Type B pancreatic cell (in vitro differentiated cells): ENCODE measurements at regions not wholly inside any gene's neighbourhood (a gene's known extent, or its start where the extent isn't known, plus 50 kb on each side); places are given as distances from the start of the nearest gene placed in this dataset.

ENCODE experiments used
- DNase-seq: peaks from one replicate; pipeline ENCODE4 v3.0.0; 2021; ENCODE audit warnings: mixed read lengths; ENCODE audit not compliant: unreplicated experiment; ENCODE audit errors: extremely low spot score
- H3K27ac Mint-ChIP-seq: 2 replicates; pipeline ENCODE4 v1.8.0; 2021; ENCODE audit warnings: mild to moderate bottlenecking, mixed read lengths
- H3K27me3 Mint-ChIP-seq: 2 replicates; pipeline ENCODE4 v1.8.0; 2021; ENCODE audit warnings: mixed read lengths
- H3K36me3 Mint-ChIP-seq: 2 replicates; pipeline ENCODE4 v1.8.0; 2021; ENCODE audit warnings: mixed read lengths
- H3K4me1 Mint-ChIP-seq: one replicate; pipeline ENCODE4 v1.8.0; 2021; ENCODE audit warnings: mixed read lengths; ENCODE audit not compliant: unreplicated experiment
- H3K4me3 Mint-ChIP-seq: 2 replicates; pipeline ENCODE4 v1.8.0; 2021; ENCODE audit warnings: mild to moderate bottlenecking, mixed read lengths
- H3K9me3 Mint-ChIP-seq: 2 replicates; pipeline ENCODE4 v1.8.0; 2021; ENCODE audit warnings: mixed read lengths
- TF ChIP-seq, protein P1 (sequence below): fragments of 200-600 bp; sonication (generic); conservative IDR thresholded peaks from 2 replicates; pipeline ENCODE4 v1.5.0; 2021; ENCODE audit warnings: antibody characterized with exemption, mild to moderate bottlenecking

DNA sequence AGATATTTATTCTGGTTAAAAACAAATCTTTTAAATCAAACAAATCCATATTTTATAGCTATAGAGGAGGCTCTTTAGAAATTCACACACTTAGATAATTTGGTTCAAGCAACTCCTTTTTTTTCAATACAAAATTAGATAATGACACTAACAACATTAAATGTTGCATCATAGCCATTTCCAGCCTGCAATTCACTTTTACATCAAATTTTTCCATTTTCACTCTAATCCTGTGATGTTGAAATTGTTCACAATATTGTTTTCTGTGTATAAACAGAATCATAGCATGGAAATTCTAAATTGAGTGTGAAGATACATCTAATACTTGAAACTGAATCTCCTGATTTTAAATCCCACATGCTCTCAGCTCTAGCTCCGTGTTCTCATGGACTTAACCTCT, 482.6 kb downstream of the INHBA start:
- Mint-ChIP-seq H3K4me1 (no peaks in the 10 kb centered on the region), H3K36me3 (no peaks in the 10 kb centered on the region), H3K27me3 (no peaks in the 10 kb centered on the region), H3K9me3 (peaks cover 11% of the 10 kb centered on the region), H3K27ac (no peak overlapping the region), H3K4me3 (no peak overlapping the region)
- TF ChIP-seq, protein P1, sequence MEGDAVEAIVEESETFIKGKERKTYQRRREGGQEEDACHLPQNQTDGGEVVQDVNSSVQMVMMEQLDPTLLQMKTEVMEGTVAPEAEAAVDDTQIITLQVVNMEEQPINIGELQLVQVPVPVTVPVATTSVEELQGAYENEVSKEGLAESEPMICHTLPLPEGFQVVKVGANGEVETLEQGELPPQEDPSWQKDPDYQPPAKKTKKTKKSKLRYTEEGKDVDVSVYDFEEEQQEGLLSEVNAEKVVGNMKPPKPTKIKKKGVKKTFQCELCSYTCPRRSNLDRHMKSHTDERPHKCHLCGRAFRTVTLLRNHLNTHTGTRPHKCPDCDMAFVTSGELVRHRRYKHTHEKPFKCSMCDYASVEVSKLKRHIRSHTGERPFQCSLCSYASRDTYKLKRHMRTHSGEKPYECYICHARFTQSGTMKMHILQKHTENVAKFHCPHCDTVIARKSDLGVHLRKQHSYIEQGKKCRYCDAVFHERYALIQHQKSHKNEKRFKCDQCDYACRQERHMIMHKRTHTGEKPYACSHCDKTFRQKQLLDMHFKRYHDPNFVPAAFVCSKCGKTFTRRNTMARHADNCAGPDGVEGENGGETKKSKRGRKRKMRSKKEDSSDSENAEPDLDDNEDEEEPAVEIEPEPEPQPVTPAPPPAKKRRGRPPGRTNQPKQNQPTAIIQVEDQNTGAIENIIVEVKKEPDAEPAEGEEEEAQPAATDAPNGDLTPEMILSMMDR, result no peak
- DNase-seq, result no peak

DNA sequence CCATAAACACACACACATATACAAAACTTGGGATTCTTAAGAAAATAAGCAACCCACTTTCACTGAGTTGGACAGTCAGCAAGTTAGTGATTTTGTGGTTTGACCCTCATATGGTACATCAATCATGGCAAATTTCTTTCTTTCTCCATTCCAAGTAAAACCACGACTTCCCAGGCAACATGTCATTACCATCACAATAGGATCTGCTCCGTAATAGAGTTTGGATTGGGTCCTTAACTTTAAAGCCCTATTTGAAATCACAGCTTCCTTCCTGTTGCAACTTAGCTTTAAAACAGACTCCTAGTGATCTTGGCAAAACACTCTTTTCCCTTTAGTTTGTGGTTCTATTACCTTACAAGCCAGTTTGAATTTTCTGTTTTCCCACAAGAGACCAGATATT, 483.6 kb downstream of the INHBA start:
- TF ChIP-seq, protein P1, result no peak
- Mint-ChIP-seq H3K36me3 (no peaks in the 10 kb centered on the region), H3K9me3 (peaks cover 11% of the 10 kb centered on the region), H3K4me3 (no peak overlapping the region), H3K4me1 (no peaks in the 10 kb centered on the region), H3K27ac (no peak overlapping the region), H3K27me3 (no peaks in the 10 kb centered on the region)
- DNase-seq, result no peak

DNA sequence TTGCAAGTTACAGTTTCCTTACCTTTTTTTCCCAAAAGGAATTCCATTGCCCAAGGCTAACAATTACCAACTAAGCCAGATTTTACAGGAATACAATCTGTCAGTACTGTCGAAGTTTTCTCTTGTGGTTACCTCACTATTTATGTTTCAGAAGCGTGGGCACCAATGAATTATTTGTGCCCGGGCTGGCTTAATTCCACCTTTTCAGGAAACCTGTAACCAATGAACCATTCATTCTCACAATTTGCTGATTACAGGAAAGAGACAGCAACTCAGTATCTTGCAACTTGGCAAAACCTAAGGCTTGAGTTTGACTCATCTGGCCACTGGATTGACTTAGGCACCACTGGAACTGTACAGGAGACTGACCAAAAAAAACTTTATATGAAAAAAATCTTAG, 485.6 kb downstream of the INHBA start:
- Mint-ChIP-seq H3K27me3 (no peaks in the 10 kb centered on the region), H3K9me3 (peaks cover 7% of the 10 kb centered on the region), H3K27ac (no peak overlapping the region), H3K36me3 (no peaks in the 10 kb centered on the region), H3K4me1 (no peaks in the 10 kb centered on the region), H3K4me3 (no peak overlapping the region)
- TF ChIP-seq, protein P1, result no peak
- DNase-seq, result no peak

DNA sequence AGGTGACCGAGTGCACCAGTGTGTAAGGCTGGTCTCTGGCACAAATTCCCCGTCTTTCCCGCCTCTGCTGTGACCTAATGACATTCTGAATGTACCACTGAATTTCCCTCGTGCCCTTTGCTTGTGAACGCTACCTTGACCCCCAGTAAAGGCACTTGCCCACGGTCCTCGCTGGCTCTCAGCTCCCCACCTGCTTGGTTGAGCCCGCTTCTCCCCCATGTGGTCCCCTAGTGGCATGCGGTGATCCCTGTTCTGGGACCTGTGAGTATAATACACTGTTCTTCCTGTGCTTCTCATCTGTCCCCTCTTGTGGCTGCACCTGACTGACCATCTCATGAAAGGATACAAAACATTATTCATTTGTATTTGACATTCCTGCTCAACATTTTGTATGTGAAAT, 495.7 kb downstream of the INHBA start:
- peaks cover 5% of the 10 kb centered on the region for H3K4me1 Mint-ChIP-seq
- no peak for DNase-seq
- peaks cover 9% of the 10 kb centered on the region for H3K9me3 Mint-ChIP-seq
- TF ChIP-seq, protein P1, result no peak
- H3K36me3 Mint-ChIP-seq, result no peaks in the 10 kb centered on the region
- no peak overlapping the region for H3K27ac Mint-ChIP-seq
- no peak overlapping the region for H3K4me3 Mint-ChIP-seq
- H3K27me3 Mint-ChIP-seq, result no peaks in the 10 kb centered on the region

DNA sequence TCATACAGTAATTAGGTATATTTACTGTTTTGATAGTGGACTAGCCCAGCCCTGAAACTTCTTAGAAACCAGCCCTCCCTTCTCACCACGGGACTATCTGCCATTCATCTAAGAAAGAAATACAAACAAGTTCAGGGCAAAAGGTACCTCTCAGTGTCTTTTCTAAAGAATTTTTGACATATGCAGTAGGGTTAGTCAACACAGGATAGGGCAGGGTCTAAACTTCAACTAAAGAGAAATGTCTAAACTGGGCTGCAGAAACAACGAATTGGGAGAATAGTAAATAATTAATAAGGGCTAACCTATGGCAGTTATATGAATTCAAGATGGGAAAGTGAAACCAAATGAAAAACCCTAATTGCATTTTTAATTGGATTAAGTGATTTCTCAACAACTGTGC, 496.6 kb downstream of the INHBA start:
- H3K36me3 Mint-ChIP-seq, result no peaks in the 10 kb centered on the region
- peak overlapping the region; percentile 69 for H3K4me3 Mint-ChIP-seq
- DNase-seq, result no peak
- peaks cover 9% of the 10 kb centered on the region for H3K9me3 Mint-ChIP-seq
- TF ChIP-seq, protein P1, result no peak
- peaks cover 5% of the 10 kb centered on the region for H3K4me1 Mint-ChIP-seq
- no peak overlapping the region for H3K27ac Mint-ChIP-seq
- no peaks in the 10 kb centered on the region for H3K27me3 Mint-ChIP-seq

DNA sequence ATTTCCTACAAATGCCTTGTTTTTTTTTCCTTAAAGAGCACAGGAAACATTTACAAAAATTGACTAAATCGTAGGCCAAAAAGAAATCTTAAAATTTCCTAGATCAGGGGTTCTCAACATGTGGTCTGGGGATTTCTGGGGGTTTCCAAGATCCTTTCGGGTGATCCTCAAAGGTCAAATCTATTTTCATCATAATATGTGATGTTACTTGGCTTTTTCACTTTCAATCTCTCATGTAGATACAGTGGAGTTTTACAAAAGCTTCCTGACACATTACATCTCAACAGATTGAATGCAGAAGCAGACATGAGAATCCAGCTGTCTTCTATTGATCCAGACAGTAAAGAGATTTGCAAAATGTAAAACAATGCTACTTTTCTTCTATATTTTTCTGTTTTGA, 497.3 kb downstream of the INHBA start:
- H3K4me3 Mint-ChIP-seq, result no peak overlapping the region
- no peak overlapping the region for H3K27ac Mint-ChIP-seq
- DNase-seq, result no peak
- H3K4me1 Mint-ChIP-seq, result peaks cover 5% of the 10 kb centered on the region
- H3K9me3 Mint-ChIP-seq, result peaks cover 9% of the 10 kb centered on the region
- TF ChIP-seq, protein P1, result no peak
- no peaks in the 10 kb centered on the region for H3K27me3 Mint-ChIP-seq
- no peaks in the 10 kb centered on the region for H3K36me3 Mint-ChIP-seq
